ENCODE measurements at regions not wholly inside any gene's neighbourhood (a gene's known extent, or its start where the extent isn't known, plus 50 kb on each side); places are given as distances from the start of the nearest gene placed in this dataset.

- no peak for TF ChIP-seq CTCF (conservative IDR thresholded peaks at IDR 0.05; ENCODE audit: low read length)
- no peak for TF ChIP-seq EZH2phosphoT487 (IDR thresholded peaks at IDR 0.05; ENCODE audit: borderline replicate concordance, low read depth, low read length)
Measured at GRCh38 chr11:82007521-82007920, 726.1 kb downstream of the FAM181B start.
